ENCODE measurements at regions not wholly inside any gene's neighbourhood (a gene's known extent, or its start where the extent isn't known, plus 50 kb on each side); places are given as distances from the start of the nearest gene placed in this dataset.

DNA sequence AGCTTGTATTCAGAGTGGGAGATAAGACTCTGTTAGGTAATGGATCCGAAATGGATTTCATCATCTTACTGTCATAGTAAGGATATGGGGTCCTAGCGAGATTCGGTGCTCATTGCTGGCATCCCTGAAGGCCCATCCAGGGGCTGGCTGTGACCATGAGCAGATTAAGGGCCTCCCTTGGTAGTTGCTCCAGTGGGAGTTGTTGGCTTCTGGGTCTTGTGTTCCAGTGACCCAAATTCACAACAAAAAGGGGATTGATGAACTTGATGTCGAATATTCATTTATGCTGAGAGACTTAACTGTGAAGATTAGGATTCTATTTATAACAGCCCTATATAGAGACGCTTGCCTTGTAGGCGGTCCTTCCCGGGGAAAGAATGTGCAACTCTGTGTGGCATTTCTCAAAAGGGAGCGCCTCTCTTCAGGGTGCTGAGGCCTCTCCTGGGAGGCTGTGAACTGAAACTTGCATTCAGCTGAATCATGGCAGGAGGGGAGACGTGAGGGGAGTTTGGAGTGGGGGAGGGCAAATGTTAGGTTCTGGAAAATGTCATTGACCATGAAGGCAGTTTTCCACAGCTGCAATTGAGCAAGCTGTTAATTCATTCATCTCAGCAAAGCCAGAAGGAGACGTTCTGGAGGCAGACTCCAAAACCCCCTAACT is 233.1 kb upstream of the FZD8 start:
- TF ChIP-seq, protein P1, sequence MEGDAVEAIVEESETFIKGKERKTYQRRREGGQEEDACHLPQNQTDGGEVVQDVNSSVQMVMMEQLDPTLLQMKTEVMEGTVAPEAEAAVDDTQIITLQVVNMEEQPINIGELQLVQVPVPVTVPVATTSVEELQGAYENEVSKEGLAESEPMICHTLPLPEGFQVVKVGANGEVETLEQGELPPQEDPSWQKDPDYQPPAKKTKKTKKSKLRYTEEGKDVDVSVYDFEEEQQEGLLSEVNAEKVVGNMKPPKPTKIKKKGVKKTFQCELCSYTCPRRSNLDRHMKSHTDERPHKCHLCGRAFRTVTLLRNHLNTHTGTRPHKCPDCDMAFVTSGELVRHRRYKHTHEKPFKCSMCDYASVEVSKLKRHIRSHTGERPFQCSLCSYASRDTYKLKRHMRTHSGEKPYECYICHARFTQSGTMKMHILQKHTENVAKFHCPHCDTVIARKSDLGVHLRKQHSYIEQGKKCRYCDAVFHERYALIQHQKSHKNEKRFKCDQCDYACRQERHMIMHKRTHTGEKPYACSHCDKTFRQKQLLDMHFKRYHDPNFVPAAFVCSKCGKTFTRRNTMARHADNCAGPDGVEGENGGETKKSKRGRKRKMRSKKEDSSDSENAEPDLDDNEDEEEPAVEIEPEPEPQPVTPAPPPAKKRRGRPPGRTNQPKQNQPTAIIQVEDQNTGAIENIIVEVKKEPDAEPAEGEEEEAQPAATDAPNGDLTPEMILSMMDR (IDR thresholded peaks at IDR 0.05; ENCODE audit: low read depth, low read length), result no peak
- no peak for TF ChIP-seq EZH2phosphoT487 (IDR thresholded peaks at IDR 0.05; ENCODE audit: low read depth)

All from OCI-LY3 (cell line).